ENCODE measurements at regions not wholly inside any gene's neighbourhood (a gene's known extent, or its start where the extent isn't known, plus 50 kb on each side); places are given as distances from the start of the nearest gene placed in this dataset.

- no TSS peak for BruUV-seq (replicated peaks)
- DNase-seq (ENCODE audit: low read depth, low spot score) = no peak
- POLR2A ChIA-PET = no interaction called here
- Histone ChIP-seq H3K4me1 (ENCODE audit: control insufficient read depth, extremely low read depth, insufficient read depth, low read length) (no peaks in the 10 kb centered on the region), H3K9me3 (replicated peaks; ENCODE audit: control insufficient read depth, insufficient read depth, low read length) (peaks cover 2% of the 10 kb centered on the region), H3K36me3 (ENCODE audit: control insufficient read depth in 2 of 2, extremely low read depth in 1 of 2, insufficient read depth in 2 of 2, low read length in 2 of 2) (no peaks in the 10 kb centered on the region), H3K4me3 (replicated peaks in 1 of 3; ENCODE audit: insufficient read depth in 1 of 3, low read depth in 1 of 3, low read length in 3 of 3) (no peak overlapping the region), H2AFZ (ENCODE audit: low read depth, low read length) (no peak overlapping the region), H3K27ac (ENCODE audit: insufficient read depth, low read depth, low read length) (no peak overlapping the region), H3K4me2 (ENCODE audit: insufficient read depth, low read length) (no peak overlapping the region), H4K20me1 (replicated peaks; ENCODE audit: control insufficient read depth, extremely low read depth, insufficient read depth, low read length) (no peaks in the 10 kb centered on the region), H3K79me2 (ENCODE audit: control insufficient read depth, insufficient read depth, low read length) (no peaks in the 10 kb centered on the region), H3K9ac (replicated peaks; ENCODE audit: extremely low read depth, insufficient read depth, low read length) (no peak overlapping the region), H3K9me1 (replicated peaks; ENCODE audit: control insufficient read depth, extremely low read depth, insufficient read depth, low read length) (no peaks in the 10 kb centered on the region), H3K27me3 (ENCODE audit: control insufficient read depth in 2 of 2, insufficient read depth in 2 of 2, low read length in 2 of 2) (no peaks in the 10 kb centered on the region)
- dilution Hi-C loops (cut with MboI; ENCODE audit: extremely low pct_ligation_motif_present, low sequenced_read_pairs) = no loop called here
- FAIRE-seq = no peak
- CTCF ChIA-PET = no interaction called here
- intact Hi-C loops (cut with micrococcal nuclease) = no loop called here
- TF ChIP-seq FOS (IDR thresholded peaks at IDR 0.05; ENCODE audit: borderline replicate concordance, insufficient read depth, low read length) (no peak), MYC (IDR thresholded peaks at IDR 0.05; ENCODE audit: low read depth, low read length) (no peak), CTCF (IDR thresholded peaks at IDR 0.05; ENCODE audit: extremely low read depth in 1 of 2, insufficient read depth in 1 of 2, low read depth in 1 of 2, low read length in 2 of 2) (no peak), POLR2AphosphoS5 (IDR thresholded peaks at IDR 0.05; ENCODE audit: insufficient read depth, low read depth, low read length) (no peak), GATA2 (IDR thresholded peaks at IDR 0.05; ENCODE audit: insufficient read depth, insufficient read length, low read depth, low read length) (no peak), EZH2 (IDR thresholded peaks at IDR 0.05; ENCODE audit: borderline replicate concordance, low read depth, low read length, severe bottlenecking) (no peak), JUN (IDR thresholded peaks at IDR 0.05; ENCODE audit: borderline replicate concordance, insufficient read depth, insufficient read length, low read depth) (no peak)
These were observed 182.1 kb upstream of the SEL1L start for GRCh38 chr14:81715731-81716130.
